CD14-positive monocyte (primary cell): ENCODE measurements at regions not wholly inside any gene's neighbourhood (a gene's known extent, or its start where the extent isn't known, plus 50 kb on each side); places are given as distances from the start of the nearest gene placed in this dataset.

Experiments
- DNase-seq, 3 donors: peaks; one replicate each; pipeline ENCODE4 v3.0.0-alpha.2; 2011 to 2022
- H2AFZ ChIP-seq: 2 replicates; pipeline ENCODE4 v1.6.0; 2012; ENCODE audit warnings: mild to moderate bottlenecking, low read depth, low read length, inconsistent platforms; ENCODE audit not compliant: insufficient read depth, poor library complexity, severe bottlenecking
- H3K27ac ChIP-seq, 2 donors: 1 replicate in 1 of 2; 2 replicates in 1 of 2; pipeline ENCODE4 v1.5.1; 2012 to 2013; ENCODE audit warnings: low read length in 2 of 2, control low read depth in 1 of 2, inconsistent platforms in 1 of 2, low read depth in 1 of 2, mild to moderate bottlenecking in 1 of 2
- H3K27me3 ChIP-seq, 2 donors: one replicate each; pipeline versions ENCODE4 v1.6.0 to v1.6.1; 2011 to 2013; ENCODE audit warnings: low read length in 2 of 2; ENCODE audit not compliant: control insufficient read depth in 2 of 2, insufficient read depth in 2 of 2
- H3K36me3 ChIP-seq, 2 donors: replicated peaks in 1 of 2; 1 replicate in 1 of 2; 2 replicates in 1 of 2; pipeline versions ENCODE4 v1.5.1 to v1.6.1; 2012 to 2013; ENCODE audit warnings: low read length in 2 of 2, control low read depth in 1 of 2, inconsistent platforms in 1 of 2, mild to moderate bottlenecking in 1 of 2; ENCODE audit not compliant: insufficient read depth in 2 of 2, control insufficient read depth in 1 of 2
- H3K4me1 ChIP-seq, 2 donors: 1 replicate in 1 of 2; 2 replicates in 1 of 2; pipeline versions ENCODE4 v1.5.1 to v1.6.1; 2012 to 2013; ENCODE audit warnings: low read length in 2 of 2, control low read depth in 1 of 2, inconsistent platforms in 1 of 2, mild to moderate bottlenecking in 1 of 2, moderate library complexity in 1 of 2; ENCODE audit not compliant: insufficient read depth in 2 of 2, control insufficient read depth in 1 of 2
- H3K4me2 ChIP-seq: replicated peaks from 2 replicates; pipeline ENCODE3; 2012; ENCODE audit warnings: low read length, moderate library complexity, mild to moderate bottlenecking; ENCODE audit not compliant: poor library complexity, severe bottlenecking; ENCODE audit errors: extremely low read depth
- H3K4me3 ChIP-seq, 3 experiments: fragments of 200-600 bp in 1 of 3; sonication (generic) in 1 of 3; replicated peaks in 1 of 3; 1 replicate in 2 of 3; 2 replicates in 1 of 3; pipeline ENCODE4 v1.5.1; 2011 to 2013; ENCODE audit warnings: low read length in 3 of 3, mild to moderate bottlenecking in 3 of 3, control low read depth in 2 of 3, low read depth in 2 of 3, inconsistent platforms in 1 of 3, moderate library complexity in 1 of 3
- H3K79me2 ChIP-seq: 2 replicates; pipeline ENCODE4 v1.6.0; 2012; ENCODE audit warnings: mild to moderate bottlenecking, control low read depth, inconsistent platforms, low read length, moderate library complexity; ENCODE audit not compliant: insufficient read depth
- H3K9ac ChIP-seq: 2 replicates; pipeline ENCODE4 v1.6.0; 2017; ENCODE audit warnings: low read length, mild to moderate bottlenecking; ENCODE audit not compliant: insufficient read depth, poor library complexity, severe bottlenecking
- H3K9me3 ChIP-seq, 2 donors: replicated peaks in 1 of 2; 1 replicate in 1 of 2; 2 replicates in 1 of 2; pipeline versions ENCODE4 v1.5.1 to v1.6.1; 2012 to 2013; ENCODE audit warnings: low read length in 2 of 2, control low read depth in 1 of 2; ENCODE audit not compliant: control insufficient read depth in 1 of 2, insufficient read depth in 1 of 2
- H4K20me1 ChIP-seq: 2 replicates; pipeline ENCODE4 v1.6.0; 2012; ENCODE audit warnings: mild to moderate bottlenecking, low read length, control low read depth, moderate library complexity; ENCODE audit not compliant: insufficient read depth
- H3K27ac Mint-ChIP-seq, 7 donors: one replicate each; pipeline ENCODE4 v1.8.0; 2020; ENCODE audit warnings: mild to moderate bottlenecking in 7 of 7, mixed read lengths in 7 of 7, moderate library complexity in 6 of 7, inconsistent platforms in 2 of 7
- H3K27me3 Mint-ChIP-seq, 3 donors: one replicate each; pipeline ENCODE4 v1.8.0; 2021 to 2022; ENCODE audit warnings: low read depth in 3 of 3, mild to moderate bottlenecking in 3 of 3, mixed read lengths in 3 of 3, moderate library complexity in 3 of 3, inconsistent platforms in 1 of 3
- H3K36me3 Mint-ChIP-seq, 2 donors: one replicate each; pipeline ENCODE4 v1.8.0; 2020; ENCODE audit warnings: mixed read lengths in 2 of 2, inconsistent platforms in 1 of 2, mild to moderate bottlenecking in 1 of 2
- H3K4me1 Mint-ChIP-seq: one replicate; pipeline ENCODE4 v1.8.0; 2020; ENCODE audit warnings: mild to moderate bottlenecking, mixed read lengths
- H3K4me3 Mint-ChIP-seq, 2 donors: one replicate each; pipeline ENCODE4 v1.8.0; 2020; ENCODE audit warnings: mild to moderate bottlenecking in 2 of 2, mixed read lengths in 2 of 2, moderate library complexity in 1 of 2
- H3K9me3 Mint-ChIP-seq, 7 donors: one replicate each; pipeline ENCODE4 v1.8.0; 2020 to 2022; ENCODE audit warnings: mixed read lengths in 7 of 7, mild to moderate bottlenecking in 6 of 7, moderate library complexity in 6 of 7, inconsistent platforms in 2 of 7
- CTCF ChIP-seq: fragments of 200-600 bp; IDR thresholded peaks from one replicate; pipeline ENCODE4 v1.8.0; 2022; ENCODE audit warnings: antibody characterized with exemption, mild to moderate bottlenecking
- WGBS: methylation state at CpG from one replicate; pipeline ENCODE4 v1.1.5; 2013; ENCODE audit warnings: missing lambda C conversion rate; ENCODE audit not compliant: insufficient coverage; 5-methylcytosine and 5-hydroxymethylcytosine counted together
- intact Hi-C, 2 donors: fragments of 100-400 bp; cut with micrococcal nuclease; formaldehyde crosslinking; loops; one replicate each; pipeline versions ENCODE4 v1.15.0 to v1.15.1; 2023

GRCh38 chr11:71131861-71132260 lies 120.5 kb downstream of the SHANK2 start:
- H3K27ac Mint-ChIP-seq: peak overlapping the region in 1 of 7 donors; percentile 44
- Histone ChIP-seq H3K4me1 (no peaks in the 10 kb centered on the region), H3K4me2 (no peak overlapping the region), H2AFZ (no peak overlapping the region), H3K9ac (no peak overlapping the region), H3K27ac (no peak overlapping the region), H3K36me3 (no peaks in the 10 kb centered on the region), H3K4me3 (no peak overlapping the region), H3K9me3 (no peaks in the 10 kb centered on the region), H4K20me1 (no peaks in the 10 kb centered on the region), H3K27me3 (no peaks in the 10 kb centered on the region), H3K79me2 (no peaks in the 10 kb centered on the region)
- 84% methylated on average over 13 of the region's 15 CpGs for WGBS
- no peak for TF ChIP-seq CTCF
- peaks cover 0 to 6% (median 0%) of the 10 kb centered on the region in 7 donors for H3K9me3 Mint-ChIP-seq
- peaks cover 0 to 3% (median 2%) of the 10 kb centered on the region in 3 donors for H3K27me3 Mint-ChIP-seq
- no peaks in the 10 kb centered on the region for H3K36me3 Mint-ChIP-seq
- H3K4me1 Mint-ChIP-seq: no peaks in the 10 kb centered on the region
- intact Hi-C loops: no loop called here
- no peak for DNase-seq
- H3K4me3 Mint-ChIP-seq: no peak overlapping the region

DNA sequence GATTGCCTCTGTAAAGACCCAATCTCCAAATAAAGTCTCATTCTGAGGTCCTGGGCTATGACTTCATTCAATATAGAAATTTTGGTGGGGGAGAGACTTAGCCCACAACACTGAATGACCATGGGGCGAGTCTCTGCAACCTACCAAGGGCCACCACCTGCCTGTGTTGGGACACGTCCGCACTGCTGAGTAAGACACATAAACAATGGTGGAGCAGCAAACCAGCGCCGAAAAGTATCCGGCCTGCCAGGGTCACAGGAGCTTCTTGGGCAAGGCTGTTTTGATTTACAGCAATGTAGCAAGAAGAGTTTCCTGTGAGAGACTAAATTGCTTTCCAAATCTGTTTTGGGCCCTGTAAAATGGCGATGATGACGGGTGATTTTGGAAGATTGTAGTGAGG lies 122.3 kb downstream of the SHANK2 start:
- 86% methylated on average over 6 of the region's 8 CpGs for WGBS

More for the DNA sequence above, 122.3 kb downstream of the SHANK2 start:
- H3K9me3 ChIP-seq: no peaks in the 10 kb centered on the region
- no peaks in the 10 kb centered on the region for H3K36me3 ChIP-seq
- Mint-ChIP-seq H3K4me1 (no peaks in the 10 kb centered on the region), H3K9me3 (peaks cover 0 to 2% (median 0%) of the 10 kb centered on the region in 7 donors), H3K36me3 (no peaks in the 10 kb centered on the region), H3K27ac (no peak overlapping the region), H3K27me3 (peaks cover 0 to 5% (median 2%) of the 10 kb centered on the region in 3 donors), H3K4me3 (no peak overlapping the region)
- no peak for DNase-seq
- no peaks in the 10 kb centered on the region for H4K20me1 ChIP-seq
- H3K79me2 ChIP-seq: no peaks in the 10 kb centered on the region
- H3K4me1 ChIP-seq: no peaks in the 10 kb centered on the region
- no peak overlapping the region for H3K9ac ChIP-seq
- no peaks in the 10 kb centered on the region for H3K27me3 ChIP-seq
- intact Hi-C loops: no loop called here
- no peak for TF ChIP-seq CTCF
- no peak overlapping the region for H2AFZ ChIP-seq
- no peak overlapping the region for H3K4me3 ChIP-seq
- H3K4me2 ChIP-seq: no peak overlapping the region
- no peak overlapping the region for H3K27ac ChIP-seq
